ENCODE measurements at regions not wholly inside any gene's neighbourhood (a gene's known extent, or its start where the extent isn't known, plus 50 kb on each side); places are given as distances from the start of the nearest gene placed in this dataset.
"Not testable (repeated sequence)": the region's sequence is repeated elsewhere in the genome, so short reads cannot be mapped to it uniquely, and the experiment has no call there.

DNA sequence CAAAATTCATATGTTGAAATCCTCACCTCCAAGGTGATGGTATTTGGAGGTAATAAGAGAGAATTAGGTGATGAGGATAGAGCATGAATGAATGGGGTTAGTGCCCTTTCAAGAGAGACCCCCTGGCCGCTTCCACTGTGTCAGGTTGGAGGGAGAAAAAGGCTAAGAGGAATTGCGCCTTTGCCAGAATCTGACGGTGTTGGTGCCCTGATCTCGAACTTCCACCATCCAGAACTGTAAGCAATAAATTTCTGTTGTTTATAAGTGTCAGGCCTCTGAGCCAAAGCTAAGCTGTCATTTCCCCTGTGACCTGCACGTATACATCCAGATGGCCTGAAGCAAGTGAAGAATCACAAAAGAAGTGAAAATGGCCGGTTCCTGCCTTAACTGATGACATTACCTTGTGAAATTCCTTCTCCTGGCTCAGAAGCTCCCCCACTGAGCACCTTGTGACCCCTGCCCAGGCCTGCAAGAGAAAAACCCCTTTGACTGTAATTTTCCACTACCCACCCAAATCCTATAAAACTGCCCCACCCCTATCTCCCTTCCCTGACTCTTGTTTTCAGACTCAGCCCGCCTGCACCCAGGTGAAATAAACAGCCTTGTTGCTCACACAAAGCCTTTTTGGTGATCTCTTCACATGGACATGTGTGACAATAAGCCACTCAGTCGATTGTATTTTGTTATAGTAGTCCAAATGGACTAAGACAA is 878.9 kb upstream of the GOT2 start:
- not testable (repeated sequence) for H3K27ac ChIP-seq (ENCODE audit: low read depth); H3K36me3 Mint-ChIP-seq (ENCODE audit: low read depth); H3K9me2 ChIP-seq (ENCODE audit: insufficient read depth); H3K27me3 ChIP-seq (ENCODE audit: insufficient read depth); H3K4me3 Mint-ChIP-seq; H3K36me3 ChIP-seq (ENCODE audit: insufficient read depth); H3K79me2 ChIP-seq (replicated peaks; ENCODE audit: insufficient read depth); H3K4me3 ChIP-seq; H3K4me2 ChIP-seq; H2AFZ ChIP-seq; H3K27me3 Mint-ChIP-seq (ENCODE audit: insufficient read depth, low read depth, poor library complexity); H3K27ac Mint-ChIP-seq; H3F3A ChIP-seq (replicated peaks; ENCODE audit: low read depth); H4K20me1 ChIP-seq (replicated peaks; ENCODE audit: insufficient read depth); H3K9me3 Mint-ChIP-seq
- ATAC-seq (peak; percentile 56), DNase-seq (ENCODE audit: low spot score) (peak; percentile 8)
- H3K4me1 ChIP-seq (ENCODE audit: insufficient read depth) = peaks cover 21% of the 10 kb centered on the region
- peaks cover 29% of the 10 kb centered on the region for H3K4me1 Mint-ChIP-seq

DNA sequence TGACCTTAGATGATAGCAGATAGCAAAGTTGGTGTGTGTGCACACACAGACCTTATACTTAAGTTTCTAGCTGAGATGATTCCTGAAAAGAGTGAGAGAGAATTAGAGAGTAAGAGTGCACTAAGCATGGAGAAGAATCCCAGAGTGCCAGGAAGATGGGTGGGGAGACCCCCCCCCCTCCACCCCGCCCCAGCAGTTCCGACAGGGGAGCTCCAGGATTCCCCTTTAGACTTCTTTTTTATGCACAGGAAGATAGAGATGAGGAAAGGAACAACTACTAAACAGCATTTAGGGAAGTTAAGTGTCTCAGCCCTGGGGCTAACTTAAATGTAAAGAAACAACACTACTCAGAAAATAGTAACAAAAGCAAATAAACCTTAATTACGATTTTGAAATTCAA is 878.0 kb upstream of the GOT2 start:
- Mint-ChIP-seq H3K27ac (no peak overlapping the region), H3K4me1 (peaks cover 25% of the 10 kb centered on the region), H3K4me3 (no peak overlapping the region), H3K36me3 (ENCODE audit: low read depth) (no peaks in the 10 kb centered on the region), H3K27me3 (ENCODE audit: insufficient read depth, low read depth, poor library complexity) (peaks cover 2% of the 10 kb centered on the region), H3K9me3 (no peaks in the 10 kb centered on the region)
- Histone ChIP-seq H3K4me3 (no peak overlapping the region), H3K27me3 (ENCODE audit: insufficient read depth) (no peaks in the 10 kb centered on the region), H3K27ac (ENCODE audit: low read depth) (no peak overlapping the region), H3K79me2 (replicated peaks; ENCODE audit: insufficient read depth) (no peaks in the 10 kb centered on the region), H2AFZ (no peak overlapping the region), H3K4me2 (no peak overlapping the region), H3K4me1 (ENCODE audit: insufficient read depth) (peaks cover 17% of the 10 kb centered on the region; the same call in 1 of the 2 replicates), H3K9me2 (ENCODE audit: insufficient read depth) (0 out of 2 replicates have a peak, but pooled peaks cover 7% of the 10 kb centered on the region), H4K20me1 (replicated peaks; ENCODE audit: insufficient read depth) (no peaks in the 10 kb centered on the region), H3K36me3 (ENCODE audit: insufficient read depth) (no peaks in the 10 kb centered on the region), H3F3A (replicated peaks; ENCODE audit: low read depth) (no peaks in the 10 kb centered on the region)
- ATAC-seq (no peak), DNase-seq (ENCODE audit: low spot score) (no peak)
- TF ChIP-seq STAT1 (IDR thresholded peaks at IDR 0.05; ENCODE audit: unreplicated experiment) = no peak
- TF ChIP-seq, protein P1, sequence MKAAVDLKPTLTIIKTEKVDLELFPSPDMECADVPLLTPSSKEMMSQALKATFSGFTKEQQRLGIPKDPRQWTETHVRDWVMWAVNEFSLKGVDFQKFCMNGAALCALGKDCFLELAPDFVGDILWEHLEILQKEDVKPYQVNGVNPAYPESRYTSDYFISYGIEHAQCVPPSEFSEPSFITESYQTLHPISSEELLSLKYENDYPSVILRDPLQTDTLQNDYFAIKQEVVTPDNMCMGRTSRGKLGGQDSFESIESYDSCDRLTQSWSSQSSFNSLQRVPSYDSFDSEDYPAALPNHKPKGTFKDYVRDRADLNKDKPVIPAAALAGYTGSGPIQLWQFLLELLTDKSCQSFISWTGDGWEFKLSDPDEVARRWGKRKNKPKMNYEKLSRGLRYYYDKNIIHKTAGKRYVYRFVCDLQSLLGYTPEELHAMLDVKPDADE (IDR thresholded peaks at IDR 0.05) = no peak
- TF ChIP-seq, protein P2, sequence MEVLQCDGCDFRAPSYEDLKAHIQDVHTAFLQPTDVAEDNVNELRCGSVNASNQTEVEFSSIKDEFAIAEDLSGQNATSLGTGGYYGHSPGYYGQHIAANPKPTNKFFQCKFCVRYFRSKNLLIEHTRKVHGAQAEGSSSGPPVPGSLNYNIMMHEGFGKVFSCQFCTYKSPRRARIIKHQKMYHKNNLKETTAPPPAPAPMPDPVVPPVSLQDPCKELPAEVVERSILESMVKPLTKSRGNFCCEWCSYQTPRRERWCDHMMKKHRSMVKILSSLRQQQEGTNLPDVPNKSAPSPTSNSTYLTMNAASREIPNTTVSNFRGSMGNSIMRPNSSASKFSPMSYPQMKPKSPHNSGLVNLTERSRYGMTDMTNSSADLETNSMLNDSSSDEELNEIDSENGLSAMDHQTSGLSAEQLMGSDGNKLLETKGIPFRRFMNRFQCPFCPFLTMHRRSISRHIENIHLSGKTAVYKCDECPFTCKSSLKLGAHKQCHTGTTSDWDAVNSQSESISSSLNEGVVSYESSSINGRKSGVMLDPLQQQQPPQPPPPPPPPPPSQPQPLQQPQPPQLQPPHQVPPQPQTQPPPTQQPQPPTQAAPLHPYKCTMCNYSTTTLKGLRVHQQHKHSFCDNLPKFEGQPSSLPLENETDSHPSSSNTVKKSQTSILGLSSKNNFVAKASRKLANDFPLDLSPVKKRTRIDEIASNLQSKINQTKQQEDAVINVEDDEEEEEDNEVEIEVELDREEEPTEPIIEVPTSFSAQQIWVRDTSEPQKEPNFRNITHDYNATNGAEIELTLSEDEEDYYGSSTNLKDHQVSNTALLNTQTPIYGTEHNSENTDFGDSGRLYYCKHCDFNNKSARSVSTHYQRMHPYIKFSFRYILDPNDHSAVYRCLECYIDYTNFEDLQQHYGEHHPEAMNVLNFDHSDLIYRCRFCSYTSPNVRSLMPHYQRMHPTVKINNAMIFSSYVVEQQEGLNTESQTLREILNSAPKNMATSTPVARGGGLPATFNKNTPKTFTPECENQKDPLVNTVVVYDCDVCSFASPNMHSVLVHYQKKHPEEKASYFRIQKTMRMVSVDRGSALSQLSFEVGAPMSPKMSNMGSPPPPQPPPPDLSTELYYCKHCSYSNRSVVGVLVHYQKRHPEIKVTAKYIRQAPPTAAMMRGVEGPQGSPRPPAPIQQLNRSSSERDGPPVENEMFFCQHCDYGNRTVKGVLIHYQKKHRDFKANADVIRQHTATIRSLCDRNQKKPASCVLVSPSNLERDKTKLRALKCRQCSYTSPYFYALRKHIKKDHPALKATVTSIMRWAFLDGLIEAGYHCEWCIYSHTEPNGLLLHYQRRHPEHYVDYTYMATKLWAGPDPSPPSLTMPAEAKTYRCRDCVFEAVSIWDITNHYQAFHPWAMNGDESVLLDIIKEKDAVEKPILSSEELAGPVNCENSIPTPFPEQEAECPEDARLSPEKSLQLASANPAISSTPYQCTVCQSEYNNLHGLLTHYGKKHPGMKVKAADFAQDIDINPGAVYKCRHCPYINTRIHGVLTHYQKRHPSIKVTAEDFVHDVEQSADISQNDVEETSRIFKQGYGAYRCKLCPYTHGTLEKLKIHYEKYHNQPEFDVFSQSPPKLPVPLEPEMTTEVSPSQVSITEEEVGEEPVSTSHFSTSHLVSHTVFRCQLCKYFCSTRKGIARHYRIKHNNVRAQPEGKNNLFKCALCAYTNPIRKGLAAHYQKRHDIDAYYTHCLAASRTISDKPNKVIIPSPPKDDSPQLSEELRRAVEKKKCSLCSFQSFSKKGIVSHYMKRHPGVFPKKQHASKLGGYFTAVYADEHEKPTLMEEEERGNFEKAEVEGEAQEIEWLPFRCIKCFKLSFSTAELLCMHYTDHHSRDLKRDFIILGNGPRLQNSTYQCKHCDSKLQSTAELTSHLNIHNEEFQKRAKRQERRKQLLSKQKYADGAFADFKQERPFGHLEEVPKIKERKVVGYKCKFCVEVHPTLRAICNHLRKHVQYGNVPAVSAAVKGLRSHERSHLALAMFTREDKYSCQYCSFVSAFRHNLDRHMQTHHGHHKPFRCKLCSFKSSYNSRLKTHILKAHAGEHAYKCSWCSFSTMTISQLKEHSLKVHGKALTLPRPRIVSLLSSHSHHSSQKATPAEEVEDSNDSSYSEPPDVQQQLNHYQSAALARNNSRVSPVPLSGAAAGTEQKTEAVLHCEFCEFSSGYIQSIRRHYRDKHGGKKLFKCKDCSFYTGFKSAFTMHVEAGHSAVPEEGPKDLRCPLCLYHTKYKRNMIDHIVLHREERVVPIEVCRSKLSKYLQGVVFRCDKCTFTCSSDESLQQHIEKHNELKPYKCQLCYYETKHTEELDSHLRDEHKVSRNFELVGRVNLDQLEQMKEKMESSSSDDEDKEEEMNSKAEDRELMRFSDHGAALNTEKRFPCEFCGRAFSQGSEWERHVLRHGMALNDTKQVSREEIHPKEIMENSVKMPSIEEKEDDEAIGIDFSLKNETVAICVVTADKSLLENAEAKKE (CRISPR knock-in tag; IDR thresholded peaks at IDR 0.05) = no peak
- no peak for TF ChIP-seq EZH2 (IDR thresholded peaks at IDR 0.05; ENCODE audit: low read depth, unreplicated experiment)
- no peak for TF ChIP-seq ZNF331 (CRISPR knock-in tag; IDR thresholded peaks at IDR 0.05; ENCODE audit: low read depth)
- TF ChIP-seq, protein P3, sequence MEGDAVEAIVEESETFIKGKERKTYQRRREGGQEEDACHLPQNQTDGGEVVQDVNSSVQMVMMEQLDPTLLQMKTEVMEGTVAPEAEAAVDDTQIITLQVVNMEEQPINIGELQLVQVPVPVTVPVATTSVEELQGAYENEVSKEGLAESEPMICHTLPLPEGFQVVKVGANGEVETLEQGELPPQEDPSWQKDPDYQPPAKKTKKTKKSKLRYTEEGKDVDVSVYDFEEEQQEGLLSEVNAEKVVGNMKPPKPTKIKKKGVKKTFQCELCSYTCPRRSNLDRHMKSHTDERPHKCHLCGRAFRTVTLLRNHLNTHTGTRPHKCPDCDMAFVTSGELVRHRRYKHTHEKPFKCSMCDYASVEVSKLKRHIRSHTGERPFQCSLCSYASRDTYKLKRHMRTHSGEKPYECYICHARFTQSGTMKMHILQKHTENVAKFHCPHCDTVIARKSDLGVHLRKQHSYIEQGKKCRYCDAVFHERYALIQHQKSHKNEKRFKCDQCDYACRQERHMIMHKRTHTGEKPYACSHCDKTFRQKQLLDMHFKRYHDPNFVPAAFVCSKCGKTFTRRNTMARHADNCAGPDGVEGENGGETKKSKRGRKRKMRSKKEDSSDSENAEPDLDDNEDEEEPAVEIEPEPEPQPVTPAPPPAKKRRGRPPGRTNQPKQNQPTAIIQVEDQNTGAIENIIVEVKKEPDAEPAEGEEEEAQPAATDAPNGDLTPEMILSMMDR (conservative IDR thresholded peaks at IDR 0.05; ENCODE audit: low read depth in 2 of 2) = no peak
- no peak for TF ChIP-seq CREB1 (CRISPR knock-in tag; IDR thresholded peaks at IDR 0.05; ENCODE audit: low read depth)
- no peak for TF ChIP-seq ZNF114 (CRISPR knock-in tag; IDR thresholded peaks at IDR 0.05)
- no peak for TF ChIP-seq REST (IDR thresholded peaks at IDR 0.05; ENCODE audit: unreplicated experiment)
